NCI-H748 treated with DMSO at 0.1 percent for 48 hours (cell line): ENCODE measurements at regions not wholly inside any gene's neighbourhood (a gene's known extent, or its start where the extent isn't known, plus 50 kb on each side); places are given as distances from the start of the nearest gene placed in this dataset.
A peak's percentile ranks its signal among the peaks of the same experiment; 100 is the strongest.

Experiments
- DNase-seq: peaks from one replicate; lab custom pipeline; 2025; lab: John Stamatoyannopoulos, UW

- peak; percentile 12 for DNase-seq
Observed at GRCh38 chr2:195307751-195308150, 349.3 kb upstream of the SLC39A10 start.

GRCh38 chr2:195304310-195304709 lies 352.7 kb upstream of the SLC39A10 start:
- peak; percentile 17 for DNase-seq

- DNase-seq: no peak
Observed at GRCh38 chr2:195300631-195301030, 356.4 kb upstream of the SLC39A10 start.

GRCh38 chr2:195299600-195299999 lies 357.4 kb upstream of the SLC39A10 start:
- no peak for DNase-seq

GRCh38 chr2:195296490-195296889 lies 360.5 kb upstream of the SLC39A10 start:
- no peak for DNase-seq

GRCh38 chr2:195289081-195289480 lies 367.9 kb upstream of the SLC39A10 start:
- no peak for DNase-seq

- no peak for DNase-seq
Observed at GRCh38 chr2:195279840-195280427, 377.1 kb upstream of the SLC39A10 start.

- DNase-seq: no peak
Observed at GRCh38 chr2:195270466-195271039, 386.5 kb upstream of the SLC39A10 start.

- no peak for DNase-seq
Observed at GRCh38 chr2:195269220-195269619, 387.8 kb upstream of the SLC39A10 start.

GRCh38 chr2:195257979-195258378 lies 399.0 kb upstream of the SLC39A10 start:
- DNase-seq: no peak

GRCh38 chr2:195252018-195252417 lies 405.0 kb upstream of the SLC39A10 start:
- no peak for DNase-seq

- DNase-seq: no peak
Observed at GRCh38 chr2:195251214-195251613, 405.8 kb upstream of the SLC39A10 start.

- DNase-seq: no peak
Observed at GRCh38 chr2:195238826-195239225, 418.2 kb upstream of the SLC39A10 start.

GRCh38 chr2:195238379-195238778 lies 418.6 kb upstream of the SLC39A10 start:
- DNase-seq: no peak

- DNase-seq: peak; percentile 34
Observed at GRCh38 chr2:195228547-195228946, 428.5 kb upstream of the SLC39A10 start.

GRCh38 chr2:195214072-195214471 lies 443.0 kb upstream of the SLC39A10 start:
- DNase-seq: peak; percentile 13

- DNase-seq: peak; percentile 44
Observed at GRCh38 chr2:195212586-195212985, 444.4 kb upstream of the SLC39A10 start.

GRCh38 chr2:195202163-195202845 lies 454.7 kb upstream of the SLC39A10 start:
- DNase-seq: no peak

- DNase-seq: no peak
Observed at GRCh38 chr2:195199864-195200263, 457.2 kb upstream of the SLC39A10 start.

GRCh38 chr2:195181059-195181705 lies 475.8 kb upstream of the SLC39A10 start:
- DNase-seq: no peak

- DNase-seq: no peak
Observed at GRCh38 chr2:195168369-195168768, 488.7 kb upstream of the SLC39A10 start.

- DNase-seq: no peak
Observed at GRCh38 chr2:195164930-195165329, 492.1 kb upstream of the SLC39A10 start.

GRCh38 chr2:195162918-195163317 lies 494.1 kb upstream of the SLC39A10 start:
- DNase-seq: no peak
